Kidney (tissue), 13 donors: ENCODE measurements at regions not wholly inside any gene's neighbourhood (a gene's known extent, or its start where the extent isn't known, plus 50 kb on each side); places are given as distances from the start of the nearest gene placed in this dataset.
A peak's percentile ranks its signal among the peaks of the same experiment; 100 is the strongest.

ENCODE experiments used
- DNase-seq, 5 donors: peaks; one replicate each; pipeline ENCODE4 v3.0.0-alpha.2; 2013 to 2020
- FAIRE-seq: peaks from 2 replicates; lab custom pipeline; 2012; peaks lifted over from hg19 to GRCh38; lab: Jason Lieb, UNC
- H3K27ac ChIP-seq, 2 donors: one replicate each; pipeline ENCODE4 v1.7.0; 2013; ENCODE audit warnings: low read depth in 2 of 2, low read length in 2 of 2, inconsistent platforms in 1 of 2
- H3K27me3 ChIP-seq: one replicate; pipeline ENCODE4 v1.7.1; 2013; ENCODE audit warnings: low read length, inconsistent platforms; ENCODE audit not compliant: control insufficient read depth, insufficient read depth
- H3K36me3 ChIP-seq, 3 donors: one replicate each; pipeline versions ENCODE4 v1.7.0 to v1.7.1; 2013; ENCODE audit warnings: low read length in 3 of 3, control low read depth in 1 of 3, inconsistent platforms in 1 of 3; ENCODE audit not compliant: insufficient read depth in 3 of 3, control insufficient read depth in 2 of 3
- H3K4me1 ChIP-seq, 3 donors: one replicate each; pipeline versions ENCODE4 v1.7.0 to v1.7.1; 2013; ENCODE audit warnings: low read length in 3 of 3, inconsistent platforms in 1 of 3, low read depth in 1 of 3; ENCODE audit not compliant: control insufficient read depth in 2 of 3, insufficient read depth in 2 of 3
- H3K4me3 ChIP-seq, 3 donors: one replicate each; pipeline versions ENCODE4 v1.7.0 to v1.8.1; 2013; ENCODE audit warnings: low read length in 3 of 3, control low read depth in 1 of 3, inconsistent platforms in 1 of 3
- H3K9ac ChIP-seq, 3 donors: one replicate each; pipeline versions ENCODE4 v1.7.0 to v1.7.1; 2013; ENCODE audit warnings: low read length in 3 of 3, control low read depth in 1 of 3, inconsistent platforms in 1 of 3
- H3K9me3 ChIP-seq, 3 donors: one replicate each; pipeline versions ENCODE4 v1.7.0 to v1.7.1; 2013; ENCODE audit warnings: low read length in 3 of 3, control low read depth in 1 of 3, inconsistent platforms in 1 of 3; ENCODE audit not compliant: control insufficient read depth in 2 of 3, insufficient read depth in 1 of 3
- intact Hi-C: fragments of 100-400 bp; cut with DNase I; formaldehyde crosslinking; loops from one replicate; pipeline ENCODE4 v1.11.1; 2022
- TF ChIP-seq, protein P1 (sequence below): IDR thresholded peaks from 3 replicates; pipeline ENCODE4 v1.5.1; 2012; ENCODE audit warnings: mild to moderate bottlenecking, moderate library complexity, borderline replicate concordance; ENCODE audit not compliant: insufficient read depth; ENCODE audit errors: extremely low read depth
- donor health status: control.
- donor health status: control.
- donor health status: control.
- donor health status: control.
- donor health status: control.
- donor health status: DM: yes; HTN: yes; CAD: no.
- donor health status: Normal renal cell carcinoma (clear cell type).

DNA sequence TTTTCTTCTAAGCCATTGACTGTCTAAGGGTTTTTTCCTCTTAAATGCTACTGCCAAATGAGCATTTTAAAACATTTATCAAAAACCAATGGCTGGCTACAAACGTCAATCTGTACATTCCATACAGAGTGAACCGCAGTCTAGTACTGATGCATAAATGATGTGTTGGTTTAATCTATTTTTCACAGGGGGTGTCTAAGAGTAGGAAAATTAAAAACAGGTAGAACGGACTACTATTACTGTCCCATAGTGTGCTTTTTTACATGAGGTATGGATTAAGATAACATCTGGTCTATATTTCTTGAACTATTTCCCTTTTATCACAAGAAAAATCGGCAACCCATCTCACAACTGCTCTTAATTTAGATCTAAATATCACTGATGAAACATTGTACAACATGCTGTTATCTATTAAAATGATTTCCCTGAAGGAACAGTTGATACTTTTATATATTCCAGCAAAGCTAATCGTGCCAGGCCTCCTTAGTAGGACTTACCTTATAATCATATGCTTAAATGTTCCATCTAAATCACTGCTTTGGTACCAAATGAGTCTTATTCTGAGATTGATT, 172.9 kb upstream of the CDKN3 start:
- no peak overlapping the region for H3K4me3 ChIP-seq
- FAIRE-seq (no peak), DNase-seq (no peak)
- TF ChIP-seq, protein P1, sequence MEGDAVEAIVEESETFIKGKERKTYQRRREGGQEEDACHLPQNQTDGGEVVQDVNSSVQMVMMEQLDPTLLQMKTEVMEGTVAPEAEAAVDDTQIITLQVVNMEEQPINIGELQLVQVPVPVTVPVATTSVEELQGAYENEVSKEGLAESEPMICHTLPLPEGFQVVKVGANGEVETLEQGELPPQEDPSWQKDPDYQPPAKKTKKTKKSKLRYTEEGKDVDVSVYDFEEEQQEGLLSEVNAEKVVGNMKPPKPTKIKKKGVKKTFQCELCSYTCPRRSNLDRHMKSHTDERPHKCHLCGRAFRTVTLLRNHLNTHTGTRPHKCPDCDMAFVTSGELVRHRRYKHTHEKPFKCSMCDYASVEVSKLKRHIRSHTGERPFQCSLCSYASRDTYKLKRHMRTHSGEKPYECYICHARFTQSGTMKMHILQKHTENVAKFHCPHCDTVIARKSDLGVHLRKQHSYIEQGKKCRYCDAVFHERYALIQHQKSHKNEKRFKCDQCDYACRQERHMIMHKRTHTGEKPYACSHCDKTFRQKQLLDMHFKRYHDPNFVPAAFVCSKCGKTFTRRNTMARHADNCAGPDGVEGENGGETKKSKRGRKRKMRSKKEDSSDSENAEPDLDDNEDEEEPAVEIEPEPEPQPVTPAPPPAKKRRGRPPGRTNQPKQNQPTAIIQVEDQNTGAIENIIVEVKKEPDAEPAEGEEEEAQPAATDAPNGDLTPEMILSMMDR, result no peak
- no peaks in the 10 kb centered on the region for H3K27me3 ChIP-seq
- no peaks in the 10 kb centered on the region for H3K9me3 ChIP-seq
- H3K27ac ChIP-seq, result no peak overlapping the region
- intact Hi-C loops, result no loop called here
- H3K4me1 ChIP-seq, result no peaks in the 10 kb centered on the region
- H3K9ac ChIP-seq, result no peak overlapping the region
- no peaks in the 10 kb centered on the region for H3K36me3 ChIP-seq

DNA sequence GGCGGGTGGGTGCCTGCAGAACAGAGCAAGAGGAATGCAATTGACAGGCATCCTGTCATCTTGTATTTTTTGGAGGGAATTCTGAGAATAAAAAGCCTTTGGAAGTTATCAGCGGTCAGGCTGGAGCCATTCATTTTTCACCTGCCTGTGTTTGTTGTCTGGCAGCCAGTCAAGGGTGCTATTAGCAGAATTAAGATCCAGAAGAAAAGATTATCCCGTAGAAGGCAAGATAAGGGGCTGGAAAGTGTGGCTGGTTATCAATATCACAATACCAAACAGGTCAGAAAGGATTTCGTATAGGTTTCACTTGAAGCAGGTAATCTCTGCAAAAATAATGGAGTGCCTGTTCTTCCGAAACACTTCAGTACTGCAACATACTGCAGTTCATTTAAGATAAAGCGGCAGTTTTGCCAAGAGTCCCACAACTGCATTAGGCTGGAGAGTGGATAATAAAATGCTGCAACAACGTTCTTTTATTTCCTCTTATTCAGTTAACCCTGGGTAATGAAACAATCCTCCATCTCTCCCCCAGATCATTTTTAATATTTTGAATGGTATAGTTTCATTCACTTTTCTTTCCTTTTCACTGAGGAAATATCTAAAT, 171.2 kb upstream of the CDKN3 start:
- Histone ChIP-seq H3K4me1 (no peaks in the 10 kb centered on the region), H3K9me3 (no peaks in the 10 kb centered on the region), H3K36me3 (no peaks in the 10 kb centered on the region), H3K27me3 (no peaks in the 10 kb centered on the region), H3K27ac (no peak overlapping the region), H3K9ac (no peak overlapping the region), H3K4me3 (no peak overlapping the region)
- intact Hi-C loops, result no loop called here
- TF ChIP-seq, protein P1, result no peak
- FAIRE-seq (no peak), DNase-seq (peak in 1 of 5 donors; percentile 28)

DNA sequence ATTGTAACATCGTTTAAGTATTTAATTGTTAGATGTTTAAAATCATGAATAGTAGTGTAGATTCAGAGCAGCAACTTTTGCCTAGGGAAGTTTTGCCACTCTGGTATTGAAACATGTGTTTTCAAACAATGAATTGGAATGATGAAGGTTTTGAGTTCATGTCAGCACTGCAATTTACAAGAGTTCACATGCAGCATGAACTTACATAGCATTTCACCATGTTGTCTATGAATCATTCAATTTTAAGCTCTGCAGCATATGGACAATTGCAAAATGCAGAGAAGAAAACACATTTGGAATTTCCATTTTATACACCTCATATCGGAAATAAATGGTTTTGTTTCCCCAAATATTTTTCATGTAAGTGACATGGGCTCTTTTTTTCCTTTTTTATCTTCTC, 170.7 kb upstream of the CDKN3 start:
- Histone ChIP-seq H3K9me3 (no peaks in the 10 kb centered on the region), H3K27me3 (no peaks in the 10 kb centered on the region), H3K36me3 (no peaks in the 10 kb centered on the region), H3K4me1 (no peaks in the 10 kb centered on the region), H3K4me3 (no peak overlapping the region), H3K27ac (no peak overlapping the region), H3K9ac (no peak overlapping the region)
- intact Hi-C loops, result no loop called here
- FAIRE-seq (no peak), DNase-seq (no peak)
- TF ChIP-seq, protein P1, result no peak
